ENCODE measurements at regions not wholly inside any gene's neighbourhood (a gene's known extent, or its start where the extent isn't known, plus 50 kb on each side); places are given as distances from the start of the nearest gene placed in this dataset.

- H3K9ac ChIP-seq = no peak overlapping the region
- ChIA-PET CTCF (interaction anchor here (0.6 to 4.4 kb wide), 5 partner anchors 10 to 424 kb away, joined by 3 to 20 read pairs (median 4); no protein-coding TSS in a partner anchor), POLR2A (no interaction called here)
- H3K4me1 ChIP-seq (ENCODE audit: control insufficient read depth in 1 of 2, insufficient read depth in 2 of 2, low read depth in 1 of 2, low read length in 1 of 2) = peaks cover 0 to 4% of the 10 kb centered on the region in 2 experiments; a peak in 1 of 4 replicates
- no peak overlapping the region for H3K4me3 ChIP-seq (ENCODE audit: low read depth in 2 of 2, low read length in 1 of 2)
- TF ChIP-seq EP300 (IDR thresholded peaks at IDR 0.05; ENCODE audit: borderline replicate concordance in 1 of 2, low read depth in 1 of 2, low read length in 1 of 2) = no peak
- no peak for TF ChIP-seq MXI1 (IDR thresholded peaks at IDR 0.05; ENCODE audit: low read depth, low read length)
- no peak for TF ChIP-seq FOXM1 (IDR thresholded peaks at IDR 0.05; ENCODE audit: low read depth)
- TF ChIP-seq POLR2AphosphoS5 (IDR thresholded peaks at IDR 0.05; ENCODE audit: low read depth, low read length) = no peak
- no peak for TF ChIP-seq FOSL2 (IDR thresholded peaks at IDR 0.05; ENCODE audit: borderline replicate concordance, low read depth)
- H3K79me2 ChIP-seq (ENCODE audit: insufficient read depth) = no peaks in the 10 kb centered on the region
- H4K20me1 ChIP-seq (ENCODE audit: insufficient read depth) = no peaks in the 10 kb centered on the region
- no peak overlapping the region for H2AFZ ChIP-seq (ENCODE audit: low read depth)
- H3K9me3 ChIP-seq = no peaks in the 10 kb centered on the region
- no peaks in the 10 kb centered on the region for H3K36me3 ChIP-seq (replicated peaks in 1 of 2; ENCODE audit: control insufficient read depth in 1 of 2, insufficient read depth in 2 of 2, low read length in 1 of 2)
- no peaks in the 10 kb centered on the region for H3F3A ChIP-seq (replicated peaks; ENCODE audit: insufficient read depth)
- no peaks in the 10 kb centered on the region for H3K27me3 ChIP-seq (ENCODE audit: insufficient read depth)
- WGBS (ENCODE audit: low lambda C conversion rate) = 18% methylated on average over 2 of the region's 2 CpGs
- DNase-seq = no peak
- H3K4me2 ChIP-seq = no peak overlapping the region
- no peaks in the 10 kb centered on the region for H3K9me2 ChIP-seq
- no peak overlapping the region for H3K27ac ChIP-seq (ENCODE audit: low read depth in 2 of 2, low read length in 1 of 2)
Observed at GRCh38 chr11:114764563-114764962, 86.2 kb downstream of the NXPE2 start.

- Histone ChIP-seq H3K9me2 (no peaks in the 10 kb centered on the region), H3K36me3 (replicated peaks in 1 of 2; ENCODE audit: control insufficient read depth in 1 of 2, insufficient read depth in 2 of 2, low read length in 1 of 2) (no peaks in the 10 kb centered on the region), H3K79me2 (ENCODE audit: insufficient read depth) (no peaks in the 10 kb centered on the region), H3K4me2 (no peak overlapping the region), H3F3A (replicated peaks; ENCODE audit: insufficient read depth) (no peaks in the 10 kb centered on the region), H3K9me3 (no peaks in the 10 kb centered on the region), H3K27me3 (ENCODE audit: insufficient read depth) (no peaks in the 10 kb centered on the region), H2AFZ (ENCODE audit: low read depth) (no peak overlapping the region), H3K27ac (ENCODE audit: low read depth in 2 of 2, low read length in 1 of 2) (no peak overlapping the region), H3K4me3 (ENCODE audit: low read depth in 2 of 2, low read length in 1 of 2) (no peak overlapping the region), H4K20me1 (ENCODE audit: insufficient read depth) (no peaks in the 10 kb centered on the region), H3K9ac (no peak overlapping the region), H3K4me1 (ENCODE audit: control insufficient read depth in 1 of 2, insufficient read depth in 2 of 2, low read depth in 1 of 2, low read length in 1 of 2) (peaks cover 0 to 20% of the 10 kb centered on the region in 2 experiments; a peak in 2 of 4 replicates)
- ChIA-PET POLR2A (no interaction called here), CTCF (interaction anchor here (1.6 kb wide), 1 partner anchor 172 kb away, joined by 3 read pairs; no protein-coding TSS in a partner anchor)
- 22% methylated on average over 2 of the region's 2 CpGs for WGBS (ENCODE audit: low lambda C conversion rate)
- DNase-seq = no peak
- TF ChIP-seq RAD21 (IDR thresholded peaks at IDR 0.05; ENCODE audit: low read length) (no peak), GATA2 (CRISPR knock-in tag; IDR thresholded peaks at IDR 0.05) (no peak), SMC3 (IDR thresholded peaks at IDR 0.05; ENCODE audit: low read depth, low read length) (no peak), TAF1 (IDR thresholded peaks at IDR 0.05; ENCODE audit: borderline replicate concordance, low read depth, low read length) (no peak), RXRA (IDR thresholded peaks at IDR 0.05; ENCODE audit: borderline replicate concordance, low read depth) (no peak), USF2 (IDR thresholded peaks at IDR 0.05; ENCODE audit: borderline replicate concordance, low read depth, low read length) (no peak), CTCF (IDR thresholded peaks at IDR 0.05) (no peak), PBX3 (IDR thresholded peaks at IDR 0.05) (no peak), FOSL2 (IDR thresholded peaks at IDR 0.05; ENCODE audit: borderline replicate concordance, low read depth) (no peak), FOXM1 (IDR thresholded peaks at IDR 0.05; ENCODE audit: low read depth) (no peak), MXI1 (IDR thresholded peaks at IDR 0.05; ENCODE audit: low read depth, low read length) (no peak), ELF1 (IDR thresholded peaks at IDR 0.05) (no peak), ZBTB33 (IDR thresholded peaks at IDR 0.05; ENCODE audit: borderline replicate concordance, low read depth) (no peak), TCF12 (IDR thresholded peaks at IDR 0.05) (no peak), MAX (IDR thresholded peaks at IDR 0.05; ENCODE audit: low read depth) (no peak), NFIC (IDR thresholded peaks at IDR 0.05; ENCODE audit: borderline replicate concordance) (no peak), IRF3 (IDR thresholded peaks at IDR 0.05; ENCODE audit: low read depth, low read length) (no peak), EZH2phosphoT487 (IDR thresholded peaks at IDR 0.05; ENCODE audit: borderline replicate concordance, low read depth) (no peak)
Observed at GRCh38 chr11:114771172-114771571, 92.8 kb downstream of the NXPE2 start.
